NCI-H446 (cell line): ENCODE measurements at regions not wholly inside any gene's neighbourhood (a gene's known extent, or its start where the extent isn't known, plus 50 kb on each side); places are given as distances from the start of the nearest gene placed in this dataset.

Experiments
- DNase-seq, 2 experiments: peaks; one replicate each; lab custom pipeline; 2025; lab: John Stamatoyannopoulos, UW

DNA sequence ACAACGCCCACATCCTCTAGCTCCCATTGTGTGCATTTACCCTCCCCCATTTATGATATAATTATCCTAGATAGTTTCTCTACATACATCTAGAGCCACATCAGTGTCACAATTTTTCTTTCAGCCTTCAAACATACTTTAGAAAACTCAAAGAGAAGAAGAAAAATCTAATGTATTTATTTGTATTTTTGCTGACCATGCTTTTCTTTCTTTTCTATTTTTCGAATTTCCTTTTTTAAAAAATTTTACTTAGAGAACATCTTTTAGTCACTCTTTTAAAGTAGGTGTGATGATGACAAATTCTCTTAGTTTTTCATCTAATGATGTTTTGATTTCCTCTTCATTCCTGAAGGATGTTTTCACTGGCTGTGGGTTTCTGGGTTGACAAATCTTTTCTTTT, 117.0 kb upstream of the CHL1 start:
- DNase-seq = no peak

- no peak for DNase-seq
Measured at GRCh38 chr3:82508-82907, 114.1 kb upstream of the CHL1 start.

DNA sequence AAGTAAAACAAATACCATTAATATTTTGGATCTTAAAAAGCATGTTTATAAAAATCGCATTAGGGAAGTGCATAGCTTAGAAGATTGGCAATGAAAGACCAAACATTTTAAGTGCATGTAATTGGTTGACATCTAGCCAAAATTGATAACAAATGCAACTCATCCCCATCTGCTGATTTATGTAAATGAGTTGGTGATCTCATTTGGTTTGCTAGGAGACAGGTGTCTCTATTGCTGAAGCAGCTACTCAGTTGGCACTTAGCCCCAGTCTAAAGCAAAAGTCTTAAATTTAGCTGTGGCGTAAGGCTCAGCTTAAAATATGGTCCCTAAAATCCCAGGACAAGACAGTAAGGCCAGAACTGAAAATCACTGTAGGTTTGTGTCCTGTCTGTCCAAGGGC, 113.5 kb upstream of the CHL1 start:
- DNase-seq = no peak

- no peak for DNase-seq
Measured at GRCh38 chr3:85180-85579, 111.4 kb upstream of the CHL1 start.

DNA sequence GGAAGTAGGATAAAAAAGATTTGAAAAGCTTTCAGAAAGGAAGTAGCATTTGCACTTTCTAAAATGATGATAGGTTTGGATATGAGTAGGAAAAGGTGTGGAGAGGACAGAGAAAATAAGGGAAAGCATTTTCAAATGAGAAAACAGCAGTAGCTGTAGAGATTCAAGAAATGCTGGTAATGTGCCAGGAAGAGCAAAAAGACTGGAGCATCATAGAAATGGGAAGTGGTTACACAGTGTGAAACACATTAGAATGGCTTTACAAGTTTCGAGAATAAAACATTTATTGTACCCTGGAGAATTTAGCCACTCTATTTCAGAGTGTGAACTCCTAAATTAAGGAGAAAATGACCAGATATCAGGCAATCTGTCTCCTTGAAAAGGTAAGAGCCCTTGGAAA, 108.3 kb upstream of the CHL1 start:
- no peak for DNase-seq

DNA sequence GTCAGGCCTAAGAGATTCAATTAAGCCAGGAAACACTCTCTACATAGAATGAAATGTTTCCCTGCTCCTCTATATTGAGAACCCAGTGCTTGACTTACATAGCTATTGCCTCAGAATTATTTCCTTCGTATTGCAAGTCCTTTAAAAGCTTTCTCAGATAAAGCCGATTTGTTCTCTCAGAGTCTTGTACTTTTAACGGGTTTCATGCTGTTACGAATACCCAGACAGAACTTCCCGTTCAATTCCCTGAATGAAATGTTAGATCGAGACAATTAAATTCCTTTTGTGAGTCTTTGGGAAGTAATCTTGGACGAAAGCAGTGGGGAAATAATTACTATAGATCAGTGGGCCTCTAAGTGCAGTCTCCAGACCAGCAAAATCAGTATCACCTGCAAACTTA, 102.8 kb upstream of the CHL1 start:
- DNase-seq = no peak

DNA sequence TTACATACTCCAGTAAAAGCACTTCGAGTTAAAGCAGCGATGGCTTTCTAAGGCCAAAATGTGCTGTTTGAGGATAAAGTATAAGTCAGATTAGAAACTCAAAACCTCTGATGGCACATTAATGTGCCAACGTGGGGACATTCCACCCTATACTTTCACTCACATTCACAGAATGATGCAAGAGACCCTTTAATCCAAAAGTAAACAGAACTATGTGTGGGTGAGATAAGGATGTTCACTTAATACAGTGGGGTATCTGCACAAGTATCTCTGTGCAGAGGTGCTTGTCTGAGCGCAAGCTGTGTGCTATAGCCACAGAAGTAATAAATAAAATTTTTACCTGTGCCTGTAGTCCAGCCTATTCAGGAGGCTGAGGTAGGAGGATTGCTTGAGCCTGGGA, 100.3 kb upstream of the CHL1 start:
- DNase-seq = no peak

GRCh38 chr3:97417-98258, 98.9 kb upstream of the CHL1 start:
- DNase-seq = no peak

GRCh38 chr3:98259-98654, 98.3 kb upstream of the CHL1 start:
- DNase-seq = no peak

- DNase-seq = no peak
Measured at GRCh38 chr3:99506-99905, 97.1 kb upstream of the CHL1 start.

GRCh38 chr3:102484-102883, 94.1 kb upstream of the CHL1 start:
- no peak for DNase-seq

- DNase-seq = no peak
Measured at GRCh38 chr3:103991-104390, 92.6 kb upstream of the CHL1 start.

- no peak for DNase-seq
Measured at GRCh38 chr3:105585-105984, 91.0 kb upstream of the CHL1 start.

DNA sequence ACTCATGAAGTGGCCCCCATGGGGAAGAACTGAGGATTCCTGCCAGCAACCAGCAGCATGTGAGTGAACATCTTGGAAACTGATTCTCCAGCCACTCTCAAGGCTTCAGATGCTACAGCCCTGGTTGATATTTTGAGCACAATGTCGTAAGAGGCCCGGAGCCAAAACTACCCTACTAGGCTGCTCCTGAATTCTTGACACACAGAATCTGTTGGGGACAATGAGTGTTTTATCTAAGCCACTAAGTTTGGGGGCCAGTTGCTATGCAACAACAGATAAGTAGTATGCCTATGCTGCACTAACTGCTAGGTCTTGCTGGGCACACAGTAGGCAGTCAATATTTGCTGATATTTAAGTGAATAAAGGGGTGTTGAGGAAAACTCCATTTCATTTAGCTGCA, 89.9 kb upstream of the CHL1 start:
- no peak for DNase-seq

- no peak for DNase-seq
Measured at GRCh38 chr3:111143-112069, 85.2 kb upstream of the CHL1 start.

GRCh38 chr3:112773-113172, 83.8 kb upstream of the CHL1 start:
- DNase-seq = no peak

DNA sequence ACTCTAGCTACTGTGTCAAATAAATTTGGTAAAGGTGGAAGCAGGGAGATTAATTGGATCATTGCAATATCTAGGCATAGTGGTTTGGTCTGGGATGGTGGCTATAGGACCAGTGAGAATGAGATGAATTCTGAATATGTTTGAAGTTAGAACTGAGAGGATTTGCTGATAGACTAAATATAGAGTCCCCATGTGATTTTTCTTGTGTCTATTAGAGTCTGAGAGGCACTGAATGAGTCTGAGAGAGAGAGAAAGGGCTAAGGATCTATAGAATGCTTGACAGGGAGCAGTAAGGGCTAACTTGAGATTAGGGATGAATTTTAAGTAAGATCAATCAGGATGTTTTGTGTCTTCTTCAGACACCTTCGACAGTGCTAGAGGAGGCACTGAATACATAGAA, 77.9 kb upstream of the CHL1 start:
- no peak for DNase-seq

GRCh38 chr3:123341-123740, 73.2 kb upstream of the CHL1 start:
- DNase-seq = no peak

DNA sequence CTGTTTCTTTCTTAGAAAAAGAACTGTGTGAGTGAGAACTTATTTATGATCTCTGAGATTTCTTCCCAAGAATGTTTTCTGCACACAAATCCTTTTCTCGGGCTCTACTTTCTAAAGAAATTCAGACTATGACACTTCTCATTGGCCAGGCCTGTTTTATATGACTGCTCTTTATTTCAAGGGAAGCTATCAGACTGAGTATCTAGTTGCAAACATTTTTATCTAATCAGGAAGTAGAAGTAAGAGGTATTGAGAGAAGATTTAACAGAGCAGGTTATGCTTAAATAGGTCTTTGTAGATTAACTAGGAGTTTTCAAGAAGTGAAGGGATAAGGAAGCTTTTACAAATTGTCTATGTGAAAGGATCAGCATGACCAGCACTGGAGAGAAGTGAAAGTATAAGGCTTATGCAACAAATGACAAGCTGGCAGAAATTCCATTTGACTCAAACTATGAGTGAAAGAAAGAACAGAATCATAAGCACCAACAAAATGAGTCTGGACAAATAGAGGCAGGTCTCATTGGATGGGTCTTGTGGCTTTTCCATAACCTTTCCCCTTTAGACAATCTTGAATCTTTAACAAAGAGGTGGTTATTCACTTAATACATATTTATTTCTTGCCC, 71.9 kb upstream of the CHL1 start:
- DNase-seq = no peak

GRCh38 chr3:128515-129172, 67.9 kb upstream of the CHL1 start:
- DNase-seq = no peak

DNA sequence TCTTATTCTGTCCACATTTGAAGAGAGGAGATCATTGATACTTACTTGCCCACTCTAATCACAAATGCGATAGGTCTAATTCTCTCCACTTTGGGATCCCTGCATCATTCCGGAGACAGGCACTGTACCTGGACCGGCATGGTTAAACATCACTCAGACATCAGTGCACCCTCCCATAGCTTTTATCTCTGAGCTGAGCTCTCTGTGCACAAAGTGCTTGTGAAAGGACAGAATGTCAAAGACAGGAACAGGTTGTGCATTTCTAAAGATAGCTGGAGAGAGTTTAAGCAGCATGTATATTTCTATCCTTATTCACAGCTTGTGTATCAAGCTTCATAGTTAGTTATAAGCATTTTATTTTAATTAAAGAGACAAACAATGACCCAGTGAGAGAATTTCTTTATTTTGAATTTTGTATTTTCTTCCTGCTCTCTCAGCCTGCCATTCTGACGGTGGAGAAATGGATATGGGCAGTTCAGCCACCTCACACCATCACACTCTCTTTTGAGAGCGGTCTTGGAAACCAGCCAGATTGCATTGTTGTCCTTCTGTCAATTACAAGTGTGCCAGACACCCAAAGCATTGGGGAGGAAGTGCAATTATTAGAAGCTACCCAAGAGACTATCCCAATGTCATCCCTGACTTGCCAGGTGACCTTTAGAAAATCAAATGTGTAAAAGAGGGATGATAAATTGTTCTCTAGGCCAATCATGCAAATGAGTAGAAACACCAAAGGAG, 65.2 kb upstream of the CHL1 start:
- no peak for DNase-seq

DNA sequence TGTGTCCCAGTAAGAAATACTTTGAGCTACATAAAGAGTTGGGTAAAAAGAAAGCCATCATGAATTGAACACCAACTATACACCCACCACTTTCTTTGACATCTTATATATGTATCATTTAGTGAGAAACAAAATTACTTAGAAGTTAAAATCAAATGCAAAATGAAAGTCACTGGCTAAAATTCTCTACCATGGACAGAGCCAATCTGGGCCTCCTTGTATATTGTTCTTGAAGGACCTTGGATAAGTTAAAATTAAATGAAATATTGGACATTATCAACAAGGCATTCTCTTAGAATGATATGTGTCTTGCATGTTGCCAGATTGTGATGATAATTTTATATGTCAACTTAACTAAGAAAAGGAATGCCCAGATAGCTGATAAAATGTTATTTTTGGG, 64.2 kb upstream of the CHL1 start:
- DNase-seq = no peak
